ENCODE measurements at regions not wholly inside any gene's neighbourhood (a gene's known extent, or its start where the extent isn't known, plus 50 kb on each side); places are given as distances from the start of the nearest gene placed in this dataset.

DNA sequence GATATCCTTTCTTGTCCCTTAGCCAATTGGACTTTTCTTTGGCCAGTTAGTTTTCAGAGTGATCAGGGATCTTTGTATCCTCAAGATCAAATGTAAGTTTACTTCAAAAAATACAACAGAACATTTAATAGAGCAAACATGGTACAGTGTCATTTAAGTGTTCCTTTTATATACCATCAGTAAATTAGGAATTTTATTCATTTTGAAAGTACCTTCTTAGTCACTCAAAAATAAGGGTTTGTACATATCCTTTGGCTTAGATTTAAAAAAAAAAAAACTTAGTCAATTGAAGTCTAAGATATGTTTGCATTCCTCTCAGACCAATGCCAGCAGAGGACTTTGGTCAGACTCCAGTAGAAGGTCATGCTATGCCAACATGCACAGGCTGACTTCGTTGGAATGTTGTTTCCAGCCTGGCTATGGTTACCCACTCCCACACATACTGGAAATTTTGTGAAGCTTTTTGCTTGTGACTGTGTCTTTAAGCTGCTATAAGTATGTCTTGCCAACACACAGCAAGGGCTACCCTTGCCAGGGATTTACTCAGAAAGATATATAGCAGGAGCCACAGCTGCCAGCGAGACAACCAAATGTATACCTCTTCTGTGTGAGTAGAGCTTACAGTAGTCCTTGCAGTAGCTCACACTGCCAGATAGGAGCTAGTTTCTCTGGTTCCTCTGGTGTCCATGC, 81.5 kb upstream of the LRIF1 start:
- Histone ChIP-seq H3K36me3 (ENCODE audit: low read depth) (no peaks in the 10 kb centered on the region), H3K4me3 (ENCODE audit: severe bottlenecking) (no peak overlapping the region), H3K27ac (ENCODE audit: poor library complexity, severe bottlenecking) (no peak overlapping the region), H3K27me3 (ENCODE audit: insufficient read depth, poor library complexity, severe bottlenecking) (peaks cover 20% of the 10 kb centered on the region), H3K9me3 (ENCODE audit: severe bottlenecking) (no peaks in the 10 kb centered on the region), H3K4me1 (ENCODE audit: insufficient read depth, poor library complexity, severe bottlenecking) (no peaks in the 10 kb centered on the region)
- no peak for DNase-seq (ENCODE audit: low spot score)
- ATAC-seq (ENCODE audit: low read depth) = peak; percentile 31; the same call in 1 of the 3 replicates
- TF ChIP-seq CTCF (IDR thresholded peaks at IDR 0.05; ENCODE audit: poor library complexity, severe bottlenecking) = no peak

DNA sequence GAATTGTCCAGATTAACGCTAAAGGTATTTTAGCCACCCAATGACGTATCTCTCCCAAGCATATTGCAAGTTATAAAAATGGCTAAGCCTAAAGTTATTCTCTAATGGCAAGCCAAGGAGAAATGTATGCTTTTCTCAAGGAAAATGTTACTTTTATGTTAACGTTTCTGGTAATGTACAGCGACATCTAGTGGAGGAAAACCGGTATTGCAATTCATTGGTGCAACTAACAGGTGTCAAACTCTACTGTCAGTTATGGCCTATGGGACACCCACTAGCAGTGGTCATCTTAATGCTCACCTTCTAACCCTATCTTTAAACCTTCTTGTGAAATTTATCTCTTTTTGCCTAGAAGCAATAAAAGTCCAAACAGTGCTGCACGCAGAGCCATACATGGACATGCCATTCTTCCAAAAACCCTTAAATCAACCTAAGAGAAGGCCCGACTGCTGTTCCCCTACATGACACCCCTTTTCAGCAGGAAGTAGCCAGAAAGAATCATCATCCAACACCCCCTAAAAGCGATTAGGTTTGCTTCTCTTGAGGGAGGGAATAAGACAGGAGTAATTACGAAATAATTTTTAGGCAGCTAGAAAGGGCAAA, 68.7 kb upstream of the LRIF1 start:
- Histone ChIP-seq H3K4me3 (ENCODE audit: severe bottlenecking) (no peak overlapping the region), H3K9me3 (ENCODE audit: severe bottlenecking) (no peaks in the 10 kb centered on the region), H3K4me1 (ENCODE audit: insufficient read depth, poor library complexity, severe bottlenecking) (no peaks in the 10 kb centered on the region), H3K27ac (ENCODE audit: poor library complexity, severe bottlenecking) (no peak overlapping the region), H3K36me3 (ENCODE audit: low read depth) (no peaks in the 10 kb centered on the region), H3K27me3 (ENCODE audit: insufficient read depth, poor library complexity, severe bottlenecking) (no peaks in the 10 kb centered on the region)
- TF ChIP-seq CTCF (IDR thresholded peaks at IDR 0.05; ENCODE audit: poor library complexity, severe bottlenecking) = peak; percentile 88
- ATAC-seq (ENCODE audit: low read depth) = no peak
- no peak for DNase-seq (ENCODE audit: low spot score)

- Histone ChIP-seq H3K27me3 (ENCODE audit: insufficient read depth, poor library complexity, severe bottlenecking) (peaks cover 4% of the 10 kb centered on the region), H3K4me1 (ENCODE audit: insufficient read depth, poor library complexity, severe bottlenecking) (no peaks in the 10 kb centered on the region), H3K4me3 (ENCODE audit: severe bottlenecking) (no peak overlapping the region), H3K27ac (ENCODE audit: poor library complexity, severe bottlenecking) (no peak overlapping the region), H3K36me3 (ENCODE audit: low read depth) (no peaks in the 10 kb centered on the region), H3K9me3 (ENCODE audit: severe bottlenecking) (no peaks in the 10 kb centered on the region)
- DNase-seq (ENCODE audit: low spot score) = no peak
- ATAC-seq (ENCODE audit: low read depth) = peak; percentile 72
- TF ChIP-seq CTCF (IDR thresholded peaks at IDR 0.05; ENCODE audit: poor library complexity, severe bottlenecking) = peak; percentile 84
Observed at GRCh38 chr1:111030590-111030989, 66.9 kb upstream of the LRIF1 start.

- no peak overlapping the region for H3K4me3 ChIP-seq (ENCODE audit: severe bottlenecking)
- H3K9me3 ChIP-seq (ENCODE audit: severe bottlenecking) = no peaks in the 10 kb centered on the region
- peaks cover 6% of the 10 kb centered on the region for H3K27me3 ChIP-seq (ENCODE audit: insufficient read depth, poor library complexity, severe bottlenecking)
- DNase-seq (ENCODE audit: low spot score) (no peak), ATAC-seq (ENCODE audit: low read depth) (no peak)
- TF ChIP-seq CTCF (IDR thresholded peaks at IDR 0.05; ENCODE audit: poor library complexity, severe bottlenecking) = no peak
- H3K36me3 ChIP-seq (ENCODE audit: low read depth) = no peaks in the 10 kb centered on the region
- H3K27ac ChIP-seq (ENCODE audit: poor library complexity, severe bottlenecking) = no peak overlapping the region
- no peaks in the 10 kb centered on the region for H3K4me1 ChIP-seq (ENCODE audit: insufficient read depth, poor library complexity, severe bottlenecking)
Observed at GRCh38 chr1:111025109-111025508, 61.4 kb upstream of the LRIF1 start.

GRCh38 chr1:111015222-111015621, 51.5 kb upstream of the LRIF1 start:
- Histone ChIP-seq H3K27me3 (ENCODE audit: insufficient read depth, poor library complexity, severe bottlenecking) (no peaks in the 10 kb centered on the region), H3K27ac (ENCODE audit: poor library complexity, severe bottlenecking) (no peak overlapping the region), H3K4me1 (ENCODE audit: insufficient read depth, poor library complexity, severe bottlenecking) (no peaks in the 10 kb centered on the region), H3K4me3 (ENCODE audit: severe bottlenecking) (no peak overlapping the region), H3K36me3 (ENCODE audit: low read depth) (no peaks in the 10 kb centered on the region), H3K9me3 (ENCODE audit: severe bottlenecking) (no peaks in the 10 kb centered on the region)
- no peak for DNase-seq (ENCODE audit: low spot score)
- TF ChIP-seq CTCF (IDR thresholded peaks at IDR 0.05; ENCODE audit: poor library complexity, severe bottlenecking) = no peak
- ATAC-seq (ENCODE audit: low read depth) = no peak

Data from RWPE2 (cell line).